NOMO-1 (cell line): ENCODE measurements at regions not wholly inside any gene's neighbourhood (a gene's known extent, or its start where the extent isn't known, plus 50 kb on each side); places are given as distances from the start of the nearest gene placed in this dataset.
"Not testable (repeated sequence)": the region's sequence is repeated elsewhere in the genome, so short reads cannot be mapped to it uniquely, and the experiment has no call there.

Experiments
- DNase-seq, 2 experiments: peaks; one replicate each; lab custom pipeline; 2025; ENCODE audit not compliant: unreplicated experiment in 2 of 2; lab: John Stamatoyannopoulos, UW

DNA sequence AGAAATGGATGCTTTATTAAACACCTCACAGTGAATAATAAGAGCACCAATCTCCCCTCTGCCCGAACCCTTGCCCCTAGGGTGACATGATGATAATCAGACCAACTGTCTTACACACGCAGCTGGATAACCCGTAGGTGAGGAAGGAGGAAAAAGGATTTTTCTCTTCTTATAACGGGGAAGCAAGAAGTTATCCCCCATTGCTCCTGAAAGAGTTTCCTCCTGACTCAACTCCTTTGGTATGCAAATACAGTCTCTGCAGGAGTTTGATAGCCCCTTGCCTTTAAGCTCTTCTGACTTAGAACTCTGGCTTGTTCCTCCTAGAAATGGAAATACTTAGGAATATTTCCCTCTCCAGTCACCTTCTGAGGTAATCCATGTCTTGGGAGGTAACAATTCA lies 455.8 kb downstream of the TMEM135 start:
- DNase-seq: no peak

DNA sequence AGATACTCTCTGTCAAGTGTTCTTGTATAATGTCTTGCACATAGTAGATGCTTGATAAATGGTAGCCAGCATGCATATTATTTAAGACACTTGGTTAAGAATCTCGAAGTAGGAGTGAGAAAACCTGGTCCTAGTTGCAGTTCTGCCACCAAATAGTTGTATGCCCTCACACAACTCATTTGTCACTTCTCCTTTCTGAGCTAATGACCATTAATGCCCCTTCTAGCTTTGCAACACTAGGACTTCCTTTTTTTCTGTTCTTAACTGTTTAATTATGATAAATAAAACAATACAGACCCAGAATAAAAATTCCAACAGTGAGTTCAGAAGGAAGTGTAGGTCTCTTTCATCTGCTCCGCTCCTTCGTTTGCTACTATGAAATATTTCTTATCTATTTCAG lies 453.6 kb downstream of the TMEM135 start:
- peak; percentile 24 for DNase-seq

DNA sequence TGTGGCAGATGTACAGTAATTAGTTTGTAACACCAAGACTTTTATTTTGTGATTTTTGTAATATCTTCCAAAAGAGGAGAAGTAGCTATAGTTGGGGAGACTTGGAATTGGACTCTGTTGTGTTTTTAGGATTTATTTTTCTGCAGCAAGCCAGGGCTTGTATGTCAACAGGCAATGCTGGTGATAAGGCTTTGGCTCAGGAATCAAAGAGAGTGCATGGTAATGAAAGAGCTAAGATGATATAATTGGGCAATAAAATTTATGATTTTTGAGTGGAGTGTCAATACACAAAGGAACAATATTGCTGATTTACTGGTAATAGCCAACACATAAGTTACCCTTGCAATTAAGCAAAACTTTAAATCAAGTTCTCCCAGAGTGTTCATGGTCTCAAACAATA lies 452.9 kb downstream of the TMEM135 start:
- no peak for DNase-seq

DNA sequence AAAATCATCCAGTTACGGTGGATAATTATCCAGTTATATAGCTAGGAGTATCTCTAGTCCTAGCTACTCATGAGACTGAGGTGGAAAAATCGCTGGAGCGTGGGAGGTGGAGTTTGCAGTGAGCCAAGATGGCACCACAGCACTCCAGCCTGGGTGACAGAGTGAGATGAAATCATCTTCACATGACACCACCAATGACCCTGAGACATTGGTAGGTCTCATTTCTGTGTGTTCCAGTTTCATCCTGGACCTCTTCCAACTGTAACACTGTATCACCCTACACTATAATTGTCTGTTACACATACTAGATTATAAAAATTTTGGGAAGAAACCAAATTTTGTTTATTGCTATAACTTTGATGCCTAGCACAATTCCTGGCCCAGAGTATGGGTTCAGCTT lies 446.8 kb downstream of the TMEM135 start:
- no peak for DNase-seq

DNA sequence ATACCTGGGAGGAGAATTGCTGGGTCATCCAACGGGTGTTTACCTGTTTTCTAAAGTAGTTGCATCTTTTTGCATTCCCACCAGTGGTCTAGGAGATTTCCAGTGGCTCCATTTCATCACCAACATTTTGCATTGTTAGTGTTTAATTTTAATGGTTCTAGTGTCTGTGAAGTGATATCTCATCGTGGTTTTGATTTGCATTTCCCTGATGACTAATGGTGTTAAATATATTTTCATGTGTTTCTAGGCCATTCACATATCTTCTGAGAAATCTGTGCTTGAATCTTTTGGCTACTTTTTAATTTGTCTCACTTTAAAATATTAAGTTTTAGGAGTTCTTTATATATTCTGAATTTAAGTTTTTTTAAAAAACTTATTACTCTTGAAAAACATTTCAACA lies 439.6 kb downstream of the TMEM135 start:
- DNase-seq: no peak

DNA sequence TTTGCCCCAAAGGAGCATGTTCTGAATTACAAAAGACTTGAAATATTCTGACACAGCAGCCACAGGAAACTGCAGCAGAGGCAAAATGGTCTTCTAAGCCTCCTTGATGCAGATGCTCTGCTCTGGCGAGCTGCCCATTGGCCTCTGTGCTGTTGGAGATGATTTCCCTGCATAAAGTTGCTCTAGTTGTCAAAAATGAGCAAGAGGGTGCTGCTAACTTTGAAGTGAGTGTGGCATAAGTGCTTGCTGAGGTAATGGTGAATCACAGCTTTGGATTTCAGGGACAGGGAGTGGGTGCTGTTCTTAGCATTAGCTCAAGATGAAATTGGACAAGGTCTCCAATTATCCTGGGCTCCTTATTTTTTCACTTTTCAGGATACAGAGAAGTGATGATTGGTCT lies 435.4 kb downstream of the TMEM135 start:
- DNase-seq: no peak

DNA sequence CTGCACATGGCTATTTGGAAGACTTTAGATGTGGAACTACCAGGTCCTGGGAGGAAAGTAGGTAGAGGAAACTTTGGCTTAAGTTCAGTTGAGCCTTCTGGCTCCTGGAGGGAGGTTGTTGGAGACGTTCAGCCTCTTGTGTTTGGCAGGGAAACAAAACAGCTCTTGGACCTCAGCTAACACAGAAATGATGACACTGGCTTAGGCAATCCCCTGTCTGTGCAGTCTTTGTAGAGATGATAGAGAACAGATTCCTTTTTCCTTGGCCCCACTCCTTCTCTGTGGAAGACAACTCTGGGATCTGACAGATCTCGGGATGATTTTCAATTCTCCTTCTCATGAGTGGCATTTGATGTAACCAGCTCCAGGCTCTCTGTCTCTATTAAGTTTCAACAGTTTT lies 428.5 kb downstream of the TMEM135 start:
- DNase-seq: no peak

DNA sequence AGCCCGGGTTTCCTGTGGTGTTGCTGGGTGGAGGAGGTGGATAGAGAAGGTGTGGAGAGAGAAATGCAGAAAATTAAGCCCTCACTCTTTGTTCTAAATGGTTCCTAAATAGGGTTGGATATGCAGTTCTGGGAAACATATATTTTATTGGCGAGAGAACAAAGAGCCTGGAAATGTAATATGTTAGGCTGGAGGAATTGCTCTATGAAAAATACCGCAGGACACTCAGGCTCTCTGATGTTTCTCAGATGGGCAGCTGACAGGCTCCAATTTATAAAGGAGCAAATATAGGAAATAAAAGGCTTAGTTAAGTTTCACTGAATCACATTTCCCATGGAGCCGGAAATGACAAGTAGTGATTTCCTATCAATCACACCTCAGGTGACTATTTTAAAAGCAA lies 428.0 kb downstream of the TMEM135 start:
- no peak for DNase-seq

DNA sequence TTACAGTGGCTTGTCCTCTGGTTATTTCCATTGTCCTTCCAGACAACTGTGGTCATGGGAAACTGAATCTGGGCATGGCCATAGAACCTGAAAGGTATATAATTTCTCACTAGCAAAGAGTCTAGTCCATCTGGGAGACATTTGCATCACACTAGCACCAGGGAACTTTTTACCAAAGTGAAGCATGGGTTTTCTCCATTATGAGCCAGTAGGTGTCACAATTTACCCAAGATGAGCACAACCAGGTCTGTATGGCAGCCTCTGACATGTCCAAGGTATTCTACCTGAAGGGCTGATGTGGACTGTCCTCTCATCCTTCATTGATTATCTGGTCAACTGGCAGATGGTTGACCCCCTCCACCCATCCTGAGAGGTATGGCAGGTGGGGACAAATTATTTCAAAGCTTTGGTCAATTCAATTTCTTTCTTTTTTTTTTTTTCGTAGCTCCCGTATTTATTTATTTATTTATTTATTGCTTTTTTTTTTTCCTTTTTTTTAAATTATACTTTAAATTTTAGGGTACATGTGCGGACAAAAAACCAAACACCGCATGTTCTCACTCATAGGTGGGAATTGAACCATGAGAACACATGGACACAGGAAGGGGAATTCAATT lies 425.9 kb downstream of the TMEM135 start:
- peak in 1 of 2 experiments; percentile 2 for DNase-seq

DNA sequence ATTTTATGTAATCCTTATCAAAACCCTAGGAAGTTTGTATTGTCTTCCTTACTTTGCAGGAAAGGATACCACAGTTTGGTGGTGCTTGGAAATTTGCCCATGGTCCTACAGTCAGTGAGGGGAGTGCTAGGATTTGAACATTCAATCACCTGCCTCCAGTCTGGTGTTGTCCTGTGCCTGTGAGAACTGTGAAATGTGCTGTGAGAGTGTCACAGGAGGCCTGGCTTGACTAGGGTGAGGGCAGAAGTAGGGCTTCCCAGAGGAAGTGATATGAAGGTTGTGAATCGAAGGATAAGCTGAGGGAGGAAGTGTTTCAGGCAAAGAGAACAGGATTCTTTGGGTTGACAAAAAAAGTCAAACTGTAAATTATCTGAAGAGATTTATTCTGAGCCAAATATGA lies 424.4 kb downstream of the TMEM135 start:
- DNase-seq: no peak

DNA sequence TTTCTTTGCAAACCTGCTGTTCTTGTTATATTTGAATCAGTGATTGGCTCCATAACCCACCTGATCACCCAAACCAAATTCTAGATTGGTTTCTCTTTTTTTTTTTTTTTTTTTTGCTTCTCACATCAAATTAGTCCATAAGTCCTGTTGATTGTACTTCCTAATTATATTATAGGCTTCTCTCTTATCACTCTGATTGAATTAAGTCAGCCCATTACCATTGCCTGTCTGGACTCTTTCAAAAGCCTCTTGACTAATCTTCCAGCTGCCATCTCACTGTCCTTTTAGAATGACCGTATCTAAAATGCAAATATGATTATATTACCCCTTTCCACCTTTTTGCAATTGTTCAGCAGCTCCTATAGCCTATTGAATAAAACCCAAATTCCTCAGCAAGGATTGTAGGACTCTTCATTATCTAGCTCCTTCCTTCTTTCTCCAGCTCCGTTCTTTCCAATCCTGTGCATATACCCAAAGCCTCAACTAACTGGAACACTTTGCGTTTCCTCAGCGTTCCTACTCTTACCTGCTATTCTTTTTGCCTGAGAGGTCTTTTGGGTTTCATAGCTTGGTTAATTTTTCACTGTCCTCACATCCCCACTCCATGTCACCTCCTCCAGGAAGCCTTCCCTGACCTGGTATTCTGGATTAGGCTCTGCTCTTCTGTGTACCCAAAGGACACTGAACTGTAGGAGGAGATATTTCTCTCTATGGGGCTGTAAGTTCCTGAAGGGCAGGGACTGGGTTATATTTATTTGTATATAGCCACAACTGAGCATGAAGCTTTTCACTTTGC lies 423.3 kb downstream of the TMEM135 start:
- no peak for DNase-seq

DNA sequence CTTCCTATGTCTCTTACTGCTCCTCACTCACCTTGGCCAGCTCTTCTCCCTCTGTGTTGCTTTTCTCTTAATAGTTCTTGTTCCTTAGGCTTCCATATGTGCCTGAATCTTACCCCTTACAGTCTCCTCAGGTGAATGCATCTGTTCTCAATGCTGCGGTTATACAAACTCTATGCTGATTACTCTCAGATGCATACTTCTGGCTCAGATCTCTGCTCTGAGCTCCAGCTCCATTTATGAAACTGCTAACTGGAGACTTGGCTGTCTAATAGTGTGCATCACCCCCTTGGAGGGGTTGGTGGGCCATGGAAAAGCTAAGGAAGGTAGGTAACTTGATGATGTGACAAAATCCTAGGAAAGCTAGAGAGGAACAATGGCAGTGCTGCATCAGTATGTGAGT lies 422.5 kb downstream of the TMEM135 start:
- DNase-seq: no peak

DNA sequence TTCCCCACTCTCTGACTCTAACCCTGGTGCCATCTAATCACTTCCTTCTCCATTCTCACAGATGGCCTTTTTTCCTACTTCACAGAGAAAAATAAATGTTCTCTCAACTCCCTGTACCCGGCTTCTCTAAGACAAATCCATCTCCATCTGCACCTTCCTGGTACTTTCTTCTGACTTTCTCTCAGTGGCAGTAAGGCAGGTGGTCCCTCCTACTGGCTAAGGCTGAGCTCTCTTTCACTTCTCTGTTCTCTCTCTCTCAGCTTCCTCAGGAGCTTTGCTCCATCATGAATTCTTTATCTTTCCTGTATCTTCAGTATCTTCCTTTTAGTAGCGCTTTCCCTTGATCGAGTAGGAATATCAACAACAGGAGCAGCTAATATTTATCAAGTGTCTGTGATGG lies 421.6 kb downstream of the TMEM135 start:
- no peak for DNase-seq

DNA sequence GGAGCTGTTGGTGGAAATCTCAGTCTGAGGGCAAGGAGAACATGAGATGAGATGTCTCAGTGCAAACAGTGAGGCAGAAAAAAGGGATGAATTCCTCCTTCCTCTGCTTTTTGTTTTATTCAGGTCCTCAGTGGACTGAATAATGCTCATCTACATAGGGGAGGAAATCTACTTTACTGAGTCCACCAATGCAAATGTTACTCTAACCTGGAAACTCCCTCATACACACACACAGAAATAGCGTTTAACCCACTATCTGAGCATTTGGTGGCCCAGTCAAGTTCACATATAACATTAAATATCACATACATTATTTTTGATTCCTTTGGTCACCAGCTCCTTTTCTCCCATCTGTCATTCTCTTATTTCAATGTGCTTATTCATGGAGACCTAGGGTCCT lies 418.8 kb downstream of the TMEM135 start:
- DNase-seq: no peak

DNA sequence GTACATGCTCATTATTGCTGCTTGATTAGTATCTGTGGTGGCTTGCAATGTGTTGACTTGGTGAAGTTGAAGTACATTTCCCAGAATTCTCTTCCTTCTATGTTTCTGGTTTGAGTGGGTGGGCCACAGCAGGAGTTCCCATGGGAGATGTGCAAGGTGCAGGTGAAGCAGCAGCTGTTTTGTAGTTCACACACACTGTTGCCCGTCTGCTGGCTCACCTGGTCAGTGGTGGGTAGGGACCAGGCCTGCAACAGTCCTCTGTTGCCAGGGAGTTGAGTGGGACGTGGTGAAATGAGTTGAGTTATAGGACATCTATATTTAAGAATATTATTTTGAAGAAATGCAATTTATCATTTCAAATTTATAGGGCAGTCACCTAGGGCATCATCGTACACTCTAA lies 417.4 kb downstream of the TMEM135 start:
- DNase-seq: no peak

DNA sequence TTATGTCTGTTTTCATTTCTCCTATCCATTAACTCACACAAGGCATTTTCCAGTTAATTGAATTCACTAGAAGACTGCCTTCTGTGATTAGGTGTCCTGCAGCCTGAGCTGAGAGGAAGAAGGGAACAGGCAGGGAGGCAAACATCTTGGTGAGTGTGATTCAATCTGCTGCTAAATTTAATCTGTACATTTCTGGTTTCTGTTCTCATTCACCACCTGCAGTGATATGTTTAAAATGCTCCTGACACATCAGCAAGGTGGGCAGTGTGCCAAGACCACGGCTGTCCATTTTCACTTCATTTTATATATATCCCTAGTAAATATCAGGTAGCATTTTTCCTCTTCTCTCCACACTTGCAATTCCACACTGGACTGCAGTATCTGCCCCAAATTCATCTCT lies 416.5 kb downstream of the TMEM135 start:
- no peak for DNase-seq

DNA sequence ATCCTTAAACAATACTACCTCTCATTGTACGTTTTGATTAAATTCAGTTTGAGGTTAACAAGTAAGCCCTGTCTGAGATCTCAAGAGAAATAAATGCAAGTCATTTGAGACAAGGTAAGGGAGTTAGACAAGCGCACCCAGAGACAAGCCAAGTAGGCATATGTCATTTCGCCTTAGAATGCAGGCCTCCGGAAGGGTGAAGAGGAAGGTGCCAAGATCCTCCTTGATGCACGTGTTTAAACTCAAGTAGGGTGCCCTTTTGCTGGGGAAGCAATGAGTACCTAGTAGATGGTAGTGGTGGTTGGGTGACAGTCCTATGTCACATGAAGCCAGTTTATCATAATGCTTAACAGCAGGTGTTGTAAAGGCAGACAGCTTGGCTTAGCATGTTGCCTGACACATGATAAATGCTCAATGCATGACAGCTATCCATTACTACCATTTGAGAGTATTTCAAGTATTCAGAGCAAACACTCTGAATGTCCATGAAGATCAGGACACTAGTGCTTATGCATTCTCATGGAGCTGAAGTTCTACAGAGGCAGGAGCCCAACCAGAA lies 415.9 kb downstream of the TMEM135 start:
- DNase-seq: no peak

DNA sequence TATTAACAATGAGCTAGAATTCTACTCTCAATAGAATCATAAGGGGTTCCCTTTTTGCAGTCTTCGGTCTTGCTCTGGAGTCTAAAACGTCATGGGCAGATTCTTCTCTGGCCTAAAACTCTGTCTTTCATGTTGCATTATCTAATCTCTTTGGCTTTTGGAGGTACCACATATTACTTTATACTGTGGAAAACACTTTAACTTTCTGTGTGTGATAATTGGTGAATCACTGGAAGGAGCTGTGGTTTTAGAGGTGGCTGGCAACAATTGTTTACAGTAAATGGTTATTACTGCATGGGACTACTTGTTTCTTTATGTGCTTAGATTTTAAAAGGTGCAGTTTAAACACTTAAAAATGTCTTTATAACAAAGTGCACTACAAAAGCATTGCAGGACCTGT lies 414.3 kb downstream of the TMEM135 start:
- DNase-seq: not testable (repeated sequence)

DNA sequence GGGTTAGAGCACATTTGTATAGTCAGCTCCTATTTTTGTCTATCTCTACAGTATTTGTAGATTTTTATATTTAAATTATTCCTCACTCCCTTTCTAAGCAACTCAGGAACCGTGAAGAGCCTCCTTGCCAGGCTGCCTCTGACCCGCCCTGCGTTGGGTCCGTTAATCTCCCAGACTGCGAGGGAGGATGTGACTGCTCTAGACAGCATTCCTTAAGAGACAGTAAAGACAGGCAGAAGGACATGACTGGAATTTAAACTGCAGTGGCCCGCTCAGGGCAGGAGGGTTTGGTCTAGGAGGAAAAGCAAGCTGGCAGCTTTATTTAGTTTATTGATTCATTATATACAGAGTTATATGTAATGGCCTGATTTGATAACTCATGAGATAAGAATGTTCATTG lies 413.7 kb downstream of the TMEM135 start:
- DNase-seq: no peak

DNA sequence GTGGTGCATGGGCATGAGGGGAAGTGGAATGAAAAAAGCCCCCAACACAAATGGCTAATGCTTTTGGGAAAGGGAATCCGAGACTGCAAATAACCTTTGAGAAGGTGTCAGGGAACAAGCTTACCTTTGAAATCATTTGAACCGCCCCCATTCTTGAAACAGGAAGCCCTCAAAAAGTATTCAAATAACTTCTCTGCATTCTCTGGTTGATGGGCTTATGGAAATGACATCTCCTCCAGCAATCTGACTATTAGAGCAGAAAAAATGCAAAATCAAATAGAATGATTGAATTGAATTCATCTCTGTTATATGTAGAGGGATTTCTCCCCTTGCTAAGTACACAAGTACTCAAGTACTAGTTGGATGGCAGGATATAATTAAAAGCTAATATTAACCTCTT lies 409.9 kb downstream of the TMEM135 start:
- DNase-seq: no peak

DNA sequence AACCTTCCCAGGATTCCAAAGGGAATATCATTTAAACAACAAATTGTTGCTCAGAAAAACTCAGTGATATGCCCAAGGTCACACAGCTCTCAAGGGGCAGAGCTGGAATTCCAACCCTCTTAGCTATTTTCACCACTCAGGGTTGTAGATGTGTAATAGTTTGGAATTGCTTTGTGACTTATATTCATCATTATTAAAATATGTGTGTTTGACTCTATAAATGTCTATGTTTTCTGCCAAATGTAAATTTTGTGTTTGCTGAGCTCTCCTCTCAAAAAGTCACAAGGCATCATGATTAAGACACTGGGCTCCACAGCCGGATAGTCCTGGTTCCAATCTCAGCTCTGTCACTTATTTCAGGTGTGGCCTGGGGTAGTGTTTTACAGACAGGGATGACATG lies 407.3 kb downstream of the TMEM135 start:
- no peak for DNase-seq

DNA sequence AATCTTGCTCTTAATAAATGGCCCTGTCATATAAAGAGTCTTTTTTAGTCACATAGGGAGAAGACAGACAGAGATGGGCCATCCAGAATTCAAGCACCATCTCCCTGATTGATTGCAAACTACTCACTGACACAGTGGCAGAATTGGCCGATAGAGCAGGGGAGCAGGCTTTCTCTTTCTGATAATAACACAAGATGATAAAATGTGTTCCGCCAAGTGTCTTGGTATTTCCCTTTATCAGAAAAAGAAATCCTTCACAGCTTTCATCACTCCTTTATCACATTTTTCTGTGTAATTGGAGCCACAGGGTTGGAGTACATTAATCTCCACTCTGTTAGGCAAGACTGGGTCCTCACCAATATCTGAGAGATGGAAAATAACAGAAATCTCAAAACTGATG lies 406.0 kb downstream of the TMEM135 start:
- no peak for DNase-seq
